ENCODE measurements at regions not wholly inside any gene's neighbourhood (a gene's known extent, or its start where the extent isn't known, plus 50 kb on each side); places are given as distances from the start of the nearest gene placed in this dataset.
"Not testable (repeated sequence)": the region's sequence is repeated elsewhere in the genome, so short reads cannot be mapped to it uniquely, and the experiment has no call there.

- no peak for DNase-seq
These were observed 96.4 kb upstream of the SMAD3 start for GRCh38 chr15:66968806-66969596.

- DNase-seq: not testable (repeated sequence)
These were observed 91.3 kb upstream of the SMAD3 start for GRCh38 chr15:66974131-66974530.

- not testable (repeated sequence) for DNase-seq
These were observed 89.2 kb upstream of the SMAD3 start for GRCh38 chr15:66976106-66976640.

- DNase-seq: not testable (repeated sequence)
These were observed 85.1 kb upstream of the SMAD3 start for GRCh38 chr15:66980326-66980725.

- no peak for DNase-seq
These were observed 83.6 kb upstream of the SMAD3 start for GRCh38 chr15:66981771-66982170.

GRCh38 chr15:66982250-66982649, 83.2 kb upstream of the SMAD3 start:
- no peak for DNase-seq

GRCh38 chr15:66982816-66983215, 82.6 kb upstream of the SMAD3 start:
- DNase-seq: no peak

GRCh38 chr15:66985653-66986052, 79.7 kb upstream of the SMAD3 start:
- no peak for DNase-seq

- no peak for DNase-seq
These were observed 78.5 kb upstream of the SMAD3 start for GRCh38 chr15:66986951-66987350.

- no peak for DNase-seq
These were observed 72.3 kb upstream of the SMAD3 start for GRCh38 chr15:66993090-66993489.

GRCh38 chr15:66993874-66994696, 71.3 kb upstream of the SMAD3 start:
- DNase-seq: no peak

- no peak for DNase-seq
These were observed 70.3 kb upstream of the SMAD3 start for GRCh38 chr15:66994927-66995656.

- DNase-seq: no peak
These were observed 69.3 kb upstream of the SMAD3 start for GRCh38 chr15:66996094-66996493.

GRCh38 chr15:66997212-66997611, 68.2 kb upstream of the SMAD3 start:
- DNase-seq: no peak

GRCh38 chr15:66998234-66998633, 67.2 kb upstream of the SMAD3 start:
- not testable (repeated sequence) for DNase-seq

GRCh38 chr15:66999046-66999968, 66.1 kb upstream of the SMAD3 start:
- DNase-seq: no peak

GRCh38 chr15:67000896-67001295, 64.5 kb upstream of the SMAD3 start:
- no peak for DNase-seq

- DNase-seq: no peak
These were observed 63.0 kb upstream of the SMAD3 start for GRCh38 chr15:67002368-67002767.

- DNase-seq: no peak
These were observed 61.8 kb upstream of the SMAD3 start for GRCh38 chr15:67003586-67003985.

- no peak for DNase-seq
These were observed 61.3 kb upstream of the SMAD3 start for GRCh38 chr15:67004142-67004541.

- no peak for DNase-seq
These were observed 60.0 kb upstream of the SMAD3 start for GRCh38 chr15:67005294-67005996.

All from activated CD4-positive, alpha-beta T cell treated with anti-CD3 and anti-CD28 coated beads, Interleukin-2, amount 50 U/mL, for 48 hours (primary cell).